K562 (cell line): ENCODE measurements at regions not wholly inside any gene's neighbourhood (a gene's known extent, or its start where the extent isn't known, plus 50 kb on each side); places are given as distances from the start of the nearest gene placed in this dataset.

ENCODE experiments used
- ATAC-seq: fragments of 200-7000 bp; cut with Tn5 transposase; 3 replicates; pipeline ENCODE4 v1.9.1; 2020; ENCODE audit warnings: moderate library complexity
- BruUV-seq: library from RNA; stranded (reverse); fragments of 400-500 nt; replicated peaks from 2 replicates; lab custom pipeline; 2021; lab: Mats Ljungman, UMichigan
- CTCF ChIA-PET: fragments of 300-600 bp; formaldehyde crosslinking; extraction: SDS; loops from one replicate; lab custom pipeline; 2021; ENCODE audit warnings: low intra/inter-chr PET ratio; lab: Yijun Ruan, JAX
- POLR2A ChIA-PET: fragments of 300-600, 350-650 bp; sonication (Branson Sonifier 250); formaldehyde crosslinking; extraction: SDS; loops from one replicate; lab custom pipeline; 2021; ENCODE audit warnings: antibody characterized with exemption, inconsistent platforms; lab: Yijun Ruan, JAX
- DNase-seq, 4 experiments: peaks; one replicate each; pipeline versions ENCODE4 v3.0.0 to v3.0.0-alpha.2; 2011 to 2018; ENCODE audit warnings: low spot score in 3 of 4, mixed read lengths in 3 of 4; ENCODE audit errors: extremely low read depth in 1 of 4
- FAIRE-seq: peaks from 2 replicates; lab custom pipeline; 2011; peaks lifted over from hg19 to GRCh38; lab: Jason Lieb, UNC
- H2AFZ ChIP-seq: 2 replicates; pipeline ENCODE4 v1.6.0; 2011; ENCODE audit warnings: low read depth, low read length, control low read depth, inconsistent platforms
- H3K27ac ChIP-seq: fragments of 200-600 bp; 3 replicates; pipeline ENCODE4 v1.8.0; 2011; ENCODE audit warnings: low read depth, mild to moderate bottlenecking, control low read depth, inconsistent platforms, low read length, moderate library complexity, mixed read lengths; ENCODE audit errors: extremely low read depth
- H3K27me3 ChIP-seq, 2 experiments: fragments of 300-600 bp in 1 of 2; 2 replicates in 1 of 2; 3 replicates in 1 of 2; pipeline versions ENCODE4 v1.6.0 to v1.8.0; 2011; ENCODE audit warnings: inconsistent platforms in 2 of 2, low read length in 2 of 2, mild to moderate bottlenecking in 1 of 2, mixed read lengths in 1 of 2, moderate library complexity in 1 of 2; ENCODE audit not compliant: control insufficient read depth in 2 of 2, insufficient read depth in 2 of 2
- H3K36me3 ChIP-seq: fragments of 300-600 bp; 3 replicates; pipeline ENCODE4 v1.8.0; 2011; ENCODE audit warnings: mild to moderate bottlenecking, low read length, inconsistent platforms; ENCODE audit not compliant: control insufficient read depth, insufficient read depth
- H3K4me1 ChIP-seq, 2 experiments: fragments of 200-600 bp in 1 of 2; replicated peaks in 1 of 2; 2 replicates in 1 of 2; 3 replicates in 1 of 2; pipeline versions ENCODE4 v1.5.1 to v1.8.0; 2011; ENCODE audit warnings: inconsistent platforms in 2 of 2, low read length in 2 of 2, mild to moderate bottlenecking in 1 of 2, mixed read lengths in 1 of 2, moderate library complexity in 1 of 2; ENCODE audit not compliant: control insufficient read depth in 2 of 2, insufficient read depth in 2 of 2
- H3K4me2 ChIP-seq: 2 replicates; pipeline ENCODE4 v1.6.1; 2011; ENCODE audit warnings: low read length, control low read depth, inconsistent platforms, mixed read lengths; ENCODE audit not compliant: insufficient read depth
- H3K4me3 ChIP-seq: fragments of 200-600 bp; sonication (generic), shearing (Covaris generic); 2 replicates; pipeline ENCODE4 v1.5.1; 2016; ENCODE audit warnings: control low read depth, inconsistent platforms
- H3K79me2 ChIP-seq: fragments of 200-600 bp; 3 replicates; pipeline ENCODE4 v1.8.0; 2011; ENCODE audit warnings: low read length, inconsistent platforms; ENCODE audit not compliant: control insufficient read depth, insufficient read depth
- H3K9ac ChIP-seq, 2 experiments: 2 replicates each; pipeline versions ENCODE4 v1.6.0 to v1.6.1; 2011; ENCODE audit warnings: low read depth in 2 of 2, low read length in 2 of 2, control low read depth in 1 of 2, inconsistent platforms in 1 of 2, mild to moderate bottlenecking in 1 of 2, mixed read lengths in 1 of 2; ENCODE audit not compliant: insufficient read depth in 1 of 2
- H3K9me1 ChIP-seq: one replicate; pipeline ENCODE4 v1.6.0; 2011; ENCODE audit warnings: inconsistent platforms, mild to moderate bottlenecking, low read length, moderate library complexity; ENCODE audit not compliant: control insufficient read depth, insufficient read depth
- H3K9me3 ChIP-seq: replicated peaks from 2 replicates; pipeline ENCODE4 v1.5.1; 2011; ENCODE audit warnings: low read depth, low read length, inconsistent platforms; ENCODE audit not compliant: control insufficient read depth, insufficient read depth
- H4K20me1 ChIP-seq: replicated peaks from 2 replicates; pipeline ENCODE4 v1.6.1; 2011; ENCODE audit warnings: low read length, inconsistent platforms, mixed read lengths; ENCODE audit not compliant: control insufficient read depth, insufficient read depth
- EGR1 ChIP-seq: fragments of 450-650 bp; conservative IDR thresholded peaks from 2 replicates; pipeline ENCODE4 v1.6.1; 2017; ENCODE audit warnings: mild to moderate bottlenecking
- PTTG1 ChIP-seq: fragments of 450-650 bp; IDR thresholded peaks from 2 replicates; pipeline ENCODE4 v1.6.1; 2016; ENCODE audit warnings: low read depth, mild to moderate bottlenecking, missing genetic modification characterization, missing compliant biosample characterization
- RB1 ChIP-seq: fragments of 450-650 bp; IDR thresholded peaks from 2 replicates; pipeline ENCODE4 v1.6.1; 2017; ENCODE audit warnings: low read depth, mild to moderate bottlenecking
- SMAD2 ChIP-seq: fragments of 150-350 bp; IDR thresholded peaks from 2 replicates; pipeline ENCODE4 v1.6.1; 2014; ENCODE audit warnings: low read depth, mild to moderate bottlenecking, low read length
- SP1 ChIP-seq: sonication (generic); formaldehyde crosslinking; IDR thresholded peaks from 2 replicates; pipeline ENCODE4 v1.8.1; 2022; ENCODE audit warnings: mild to moderate bottlenecking, missing genetic modification reagents
- SPI1 ChIP-seq: IDR thresholded peaks from 2 replicates; pipeline ENCODE4 v1.6.1; 2011; ENCODE audit warnings: low read depth, low read length, control low read depth, borderline replicate concordance
- ZNF79 ChIP-seq: fragments of 250-450 bp; sonication (Bioruptor Pico); IDR thresholded peaks from 2 replicates; pipeline ENCODE4 v1.4.0; 2020; ENCODE audit warnings: low read depth, mild to moderate bottlenecking, moderate library complexity
- WGBS: fragments of 100-300 bp; shearing (Covaris generic); methylation state at CpG from one replicate; pipeline ENCODE4 v1.1.6; 2016; ENCODE audit warnings: low coverage, mixed read lengths; ENCODE audit not compliant: insufficient coverage; ENCODE audit errors: missing lambda C conversion rate; 5-methylcytosine and 5-hydroxymethylcytosine counted together
- in situ Hi-C: fragments of 300-500 bp; cut with MboI; formaldehyde crosslinking; loops from 4 replicates; pipeline ENCODE4 v1.15.0; 2018; ENCODE audit warnings: inconsistent platforms, mixed read lengths
- intact Hi-C: fragments of 100-400 bp; cut with micrococcal nuclease; formaldehyde crosslinking; loops from 2 replicates; pipeline ENCODE4 v1.14.2; 2022
- TF ChIP-seq, protein P1 (sequence below): fragments of 250-450 bp; sonication (Bioruptor Pico); IDR thresholded peaks from 2 replicates; pipeline ENCODE4 v1.4.0; 2020
- TF ChIP-seq, protein P2 (sequence below): sonication (generic); formaldehyde crosslinking; IDR thresholded peaks from 2 replicates; pipeline ENCODE4 v1.8.0; 2022; ENCODE audit warnings: missing genetic modification reagents, mild to moderate bottlenecking, borderline replicate concordance

DNA sequence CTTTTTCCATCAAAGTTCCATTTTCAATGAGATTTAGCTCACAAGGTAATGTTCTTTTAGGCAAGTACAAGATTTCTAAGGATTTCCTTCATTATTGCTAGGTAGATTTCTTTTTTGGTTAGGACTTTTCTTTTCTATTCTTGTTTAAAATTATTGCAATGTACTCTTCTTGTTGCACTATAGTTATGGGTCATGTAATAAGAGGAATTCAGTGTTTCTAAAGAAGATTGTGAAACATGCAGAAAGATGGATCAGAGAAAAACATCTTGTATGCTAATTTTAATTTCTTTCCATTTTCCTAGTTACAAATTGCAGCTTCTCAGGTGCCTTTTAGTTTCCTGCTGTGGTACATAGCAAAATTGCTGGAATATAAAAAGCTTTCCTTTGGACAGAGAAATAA is 56.1 kb downstream of the BTG1 start (continued):
- no peak for TF ChIP-seq SP1 (CRISPR knock-in tag)
- no peak for TF ChIP-seq PTTG1 (tag)
- TF ChIP-seq, all 486 proteins: peak for 0

GRCh38 chr12:92088805-92089204 is 56.8 kb downstream of the BTG1 start:
- H3K9ac ChIP-seq = no peak overlapping the region
- intact Hi-C loops = no loop called here
- no peaks in the 10 kb centered on the region for H3K27me3 ChIP-seq
- POLR2A ChIA-PET = interaction anchor here (1.1 to 2.5 kb wide), 6 partner anchors 11 to 454 kb away, joined by 3 to 9 read pairs (median 5); no protein-coding TSS in a partner anchor
- H3K4me3 ChIP-seq = no peak overlapping the region
- no peak for TF ChIP-seq ZNF79 (CRISPR knock-in tag)
- TF ChIP-seq SPI1 = peak; percentile 21; the same call in 1 of the 2 replicates
- TF ChIP-seq, all 486 proteins: peak for 1
- Histone ChIP-seq H4K20me1 (no peaks in the 10 kb centered on the region), H3K9me1 (no peaks in the 10 kb centered on the region), H3K79me2 (no peaks in the 10 kb centered on the region), H3K4me1 (peaks cover 0 to 8% of the 10 kb centered on the region in 2 experiments; a peak in 2 of 5 replicates), H3K27ac (no peak overlapping the region), H2AFZ (no peak overlapping the region), H3K4me2 (no peak overlapping the region), H3K9me3 (no peaks in the 10 kb centered on the region), H3K36me3 (no peaks in the 10 kb centered on the region)
- CTCF ChIA-PET = no interaction called here
- BruUV-seq = no TSS peak
- WGBS = 38% methylated on average over 2 of the region's 2 CpGs
- FAIRE-seq = no peak
- no peak for DNase-seq
- ATAC-seq = no peak
- in situ Hi-C loops = no loop called here

- H3K4me2 ChIP-seq = no peak overlapping the region
- in situ Hi-C loops (no loop called here), intact Hi-C loops (no loop called here)
- no peaks in the 10 kb centered on the region for H3K9me1 ChIP-seq
- POLR2A ChIA-PET = interaction anchor here (1.0 to 1.7 kb wide), 3 partner anchors 10 to 58 kb away, joined by 3 to 8 read pairs (median 6); no protein-coding TSS in a partner anchor
- 85% methylated on average over 1 of the region's 1 CpG for WGBS
- FAIRE-seq = no peak
- H3K27me3 ChIP-seq = no peaks in the 10 kb centered on the region
- H3K9ac ChIP-seq = no peak overlapping the region
- no peaks in the 10 kb centered on the region for H3K36me3 ChIP-seq
- no TSS peak for BruUV-seq
- CTCF ChIA-PET = no interaction called here
- H2AFZ ChIP-seq = no peak overlapping the region
- peaks cover 0 to 3% of the 10 kb centered on the region in 2 experiments; a peak in 1 of 5 replicates for H3K4me1 ChIP-seq
- H4K20me1 ChIP-seq = no peaks in the 10 kb centered on the region
- no peak overlapping the region for H3K4me3 ChIP-seq
- no peak overlapping the region for H3K27ac ChIP-seq
- no peak for DNase-seq
- no peaks in the 10 kb centered on the region for H3K79me2 ChIP-seq
- H3K9me3 ChIP-seq = no peaks in the 10 kb centered on the region
- no peak for ATAC-seq
- TF ChIP-seq SMAD2 (no peak), EGR1 (no peak), RB1 (no peak)
- TF ChIP-seq, protein P1, sequence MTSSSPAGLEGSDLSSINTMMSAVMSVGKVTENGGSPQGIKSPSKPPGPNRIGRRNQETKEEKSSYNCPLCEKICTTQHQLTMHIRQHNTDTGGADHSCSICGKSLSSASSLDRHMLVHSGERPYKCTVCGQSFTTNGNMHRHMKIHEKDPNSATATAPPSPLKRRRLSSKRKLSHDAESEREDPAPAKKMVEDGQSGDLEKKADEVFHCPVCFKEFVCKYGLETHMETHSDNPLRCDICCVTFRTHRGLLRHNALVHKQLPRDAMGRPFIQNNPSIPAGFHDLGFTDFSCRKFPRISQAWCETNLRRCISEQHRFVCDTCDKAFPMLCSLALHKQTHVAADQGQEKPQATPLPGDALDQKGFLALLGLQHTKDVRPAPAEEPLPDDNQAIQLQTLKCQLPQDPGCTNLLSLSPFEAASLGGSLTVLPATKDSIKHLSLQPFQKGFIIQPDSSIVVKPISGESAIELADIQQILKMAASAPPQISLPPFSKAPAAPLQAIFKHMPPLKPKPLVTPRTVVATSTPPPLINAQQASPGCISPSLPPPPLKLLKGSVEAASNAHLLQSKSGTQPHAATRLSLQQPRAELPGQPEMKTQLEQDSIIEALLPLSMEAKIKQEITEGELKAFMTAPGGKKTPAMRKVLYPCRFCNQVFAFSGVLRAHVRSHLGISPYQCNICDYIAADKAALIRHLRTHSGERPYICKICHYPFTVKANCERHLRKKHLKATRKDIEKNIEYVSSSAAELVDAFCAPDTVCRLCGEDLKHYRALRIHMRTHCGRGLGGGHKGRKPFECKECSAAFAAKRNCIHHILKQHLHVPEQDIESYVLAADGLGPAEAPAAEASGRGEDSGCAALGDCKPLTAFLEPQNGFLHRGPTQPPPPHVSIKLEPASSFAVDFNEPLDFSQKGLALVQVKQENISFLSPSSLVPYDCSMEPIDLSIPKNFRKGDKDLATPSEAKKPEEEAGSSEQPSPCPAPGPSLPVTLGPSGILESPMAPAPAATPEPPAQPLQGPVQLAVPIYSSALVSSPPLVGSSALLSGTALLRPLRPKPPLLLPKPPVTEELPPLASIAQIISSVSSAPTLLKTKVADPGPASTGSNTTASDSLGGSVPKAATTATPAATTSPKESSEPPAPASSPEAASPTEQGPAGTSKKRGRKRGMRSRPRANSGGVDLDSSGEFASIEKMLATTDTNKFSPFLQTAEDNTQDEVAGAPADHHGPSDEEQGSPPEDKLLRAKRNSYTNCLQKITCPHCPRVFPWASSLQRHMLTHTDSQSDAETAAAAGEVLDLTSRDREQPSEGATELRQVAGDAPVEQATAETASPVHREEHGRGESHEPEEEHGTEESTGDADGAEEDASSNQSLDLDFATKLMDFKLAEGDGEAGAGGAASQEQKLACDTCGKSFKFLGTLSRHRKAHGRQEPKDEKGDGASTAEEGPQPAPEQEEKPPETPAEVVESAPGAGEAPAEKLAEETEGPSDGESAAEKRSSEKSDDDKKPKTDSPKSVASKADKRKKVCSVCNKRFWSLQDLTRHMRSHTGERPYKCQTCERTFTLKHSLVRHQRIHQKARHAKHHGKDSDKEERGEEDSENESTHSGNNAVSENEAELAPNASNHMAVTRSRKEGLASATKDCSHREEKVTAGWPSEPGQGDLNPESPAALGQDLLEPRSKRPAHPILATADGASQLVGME = no peak
- TF ChIP-seq, protein P2, sequence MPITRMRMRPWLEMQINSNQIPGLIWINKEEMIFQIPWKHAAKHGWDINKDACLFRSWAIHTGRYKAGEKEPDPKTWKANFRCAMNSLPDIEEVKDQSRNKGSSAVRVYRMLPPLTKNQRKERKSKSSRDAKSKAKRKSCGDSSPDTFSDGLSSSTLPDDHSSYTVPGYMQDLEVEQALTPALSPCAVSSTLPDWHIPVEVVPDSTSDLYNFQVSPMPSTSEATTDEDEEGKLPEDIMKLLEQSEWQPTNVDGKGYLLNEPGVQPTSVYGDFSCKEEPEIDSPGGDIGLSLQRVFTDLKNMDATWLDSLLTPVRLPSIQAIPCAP (CRISPR knock-in tag) = no peak
These were observed 60.0 kb downstream of the BTG1 start for GRCh38 chr12:92085736-92086040.
